HCT116 (cell line): ENCODE measurements at regions not wholly inside any gene's neighbourhood (a gene's known extent, or its start where the extent isn't known, plus 50 kb on each side); places are given as distances from the start of the nearest gene placed in this dataset.

Experiments used
- ATAC-seq: fragments of 200-7000 bp; cut with Tn5 transposase; 2 replicates; pipeline ENCODE4 v1.9.1; 2020; ENCODE audit warnings: mild to moderate bottlenecking, moderate library complexity
- BruUV-seq: library from RNA; stranded (reverse); fragments of 400-500 nt; replicated peaks from 2 replicates; lab custom pipeline; 2021; lab: Mats Ljungman, UMichigan
- CTCF ChIA-PET: fragments of 300-600 bp; sonication (Branson Sonifier 250); formaldehyde crosslinking; loops from one replicate; lab custom pipeline; 2021; ENCODE audit warnings: antibody characterized with exemption; lab: Charles Lee
- POLR2A ChIA-PET: fragments of 300-600, 350-600 bp; sonication (Branson Sonifier 250); formaldehyde crosslinking; loops from one replicate; lab custom pipeline; 2021; ENCODE audit warnings: antibody characterized with exemption; lab: Charles Lee
- RAD21 ChIA-PET, 2 experiments: fragments of 300-600 bp; sonication (Branson Sonifier 250); formaldehyde crosslinking; loops; one replicate each; lab custom pipeline; 2023; ENCODE audit warnings: low total read pairs in 2 of 2; ENCODE audit not compliant: uncharacterized antibody in 2 of 2, unreplicated experiment in 2 of 2, low non-redundant PET in 1 of 2; lab: Charles Lee
- DNase-seq: peaks from one replicate; pipeline ENCODE4 v3.0.0-alpha.2; 2010; ENCODE audit warnings: low read depth, low spot score
- H2AFZ ChIP-seq: fragments of 200-600 bp; shearing (Covaris generic), sonication (generic); 2 replicates; pipeline ENCODE4 v1.6.1; 2017; ENCODE audit warnings: low read depth, mixed run types, mixed read lengths, antibody characterized with exemption, low read length; ENCODE audit not compliant: poor library complexity, severe bottlenecking
- H3K27ac ChIP-seq: 2 replicates; pipeline ENCODE4 v1.5.1; 2012; ENCODE audit warnings: low read depth, low read length
- H3K27me3 ChIP-seq: fragments of 200-600 bp; sonication (generic); 2 replicates; pipeline ENCODE4 v1.6.1; 2016; ENCODE audit warnings: mixed run types, low read length, mixed read lengths; ENCODE audit not compliant: insufficient read depth
- H3K36me3 ChIP-seq, 2 experiments: fragments of 200-500 bp in 1 of 2; fragments of 200-600 bp in 1 of 2; sonication (Bioruptor generic) in 1 of 2; sonication (generic) in 1 of 2; 2 replicates each; pipeline versions ENCODE4 v1.5.1 to v1.6.1; 2014 to 2016; ENCODE audit warnings: low read length in 2 of 2, inconsistent platforms in 1 of 2, mixed read lengths in 1 of 2, mixed run types in 1 of 2; ENCODE audit not compliant: insufficient read depth in 2 of 2, control insufficient read depth in 1 of 2
- H3K4me1 ChIP-seq, 2 experiments: fragments of 200-600 bp in 1 of 2; sonication (generic) in 1 of 2; 2 replicates each; pipeline versions ENCODE4 v1.5.1 to v1.6.1; 2012 to 2017; ENCODE audit warnings: low read length in 2 of 2, inconsistent platforms in 1 of 2, mild to moderate bottlenecking in 1 of 2, mixed read lengths in 1 of 2, mixed run types in 1 of 2, moderate library complexity in 1 of 2; ENCODE audit not compliant: insufficient read depth in 2 of 2, control insufficient read depth in 1 of 2
- H3K4me2 ChIP-seq: fragments of 200-600 bp; sonication (generic); 2 replicates; pipeline ENCODE4 v1.6.1; 2017; ENCODE audit warnings: mixed run types, low read length, mixed read lengths
- H3K4me3 ChIP-seq, 2 experiments: fragments of 200-600 bp in 1 of 2; sonication (generic) in 1 of 2; replicated peaks in 1 of 2; 2 replicates each; pipeline ENCODE4 v1.5.1; 2011 to 2016; ENCODE audit warnings: low read length in 2 of 2, control low read depth in 1 of 2, low read depth in 1 of 2, mild to moderate bottlenecking in 1 of 2, mixed read lengths in 1 of 2, mixed run types in 1 of 2
- H3K79me2 ChIP-seq: fragments of 200-600 bp; sonication (generic); 2 replicates; pipeline ENCODE4 v1.6.1; 2017; ENCODE audit warnings: mild to moderate bottlenecking, mixed run types, low read length, moderate library complexity, mixed read lengths; ENCODE audit not compliant: insufficient read depth
- H3K9ac ChIP-seq: fragments of 200-600 bp; sonication (generic); 2 replicates; pipeline ENCODE4 v1.6.1; 2016; ENCODE audit warnings: low read length, mixed read lengths
- H3K9me2 ChIP-seq: fragments of 200-600 bp; sonication (generic), shearing (Covaris generic); 2 replicates; pipeline ENCODE4 v1.6.1; 2017; ENCODE audit warnings: mixed run types, mild to moderate bottlenecking, moderate library complexity; ENCODE audit not compliant: insufficient read depth
- H3K9me3 ChIP-seq, 2 experiments: fragments of 200-500 bp in 1 of 2; fragments of 200-600 bp in 1 of 2; sonication (Bioruptor generic) in 1 of 2; sonication (generic) in 1 of 2; 2 replicates each; pipeline ENCODE4 v1.6.1; 2014 to 2017; ENCODE audit warnings: low read length in 2 of 2, mixed read lengths in 2 of 2, inconsistent platforms in 1 of 2, low read depth in 1 of 2, mild to moderate bottlenecking in 1 of 2, mixed run types in 1 of 2, moderate library complexity in 1 of 2; ENCODE audit not compliant: control insufficient read depth in 1 of 2, insufficient read depth in 1 of 2
- H4K20me1 ChIP-seq: fragments of 200-600 bp; sonication (generic), shearing (Covaris generic); 2 replicates; pipeline ENCODE4 v1.6.1; 2017; ENCODE audit warnings: mixed run types, mild to moderate bottlenecking, moderate library complexity; ENCODE audit not compliant: insufficient read depth
- ATF3 ChIP-seq: IDR thresholded peaks from 2 replicates; pipeline ENCODE4 v1.6.1; 2012
- CTCF ChIP-seq, 3 experiments: fragments of 200-600 bp in 1 of 3; sonication (generic) in 1 of 3; IDR thresholded peaks in 2 of 3; conservative IDR thresholded peaks in 1 of 3; 2 replicates each; pipeline ENCODE4 v1.5.1; 2012 to 2017; ENCODE audit warnings: low read depth in 2 of 3, low read length in 2 of 3, antibody characterized with exemption in 1 of 3, borderline replicate concordance in 1 of 3, control low read depth in 1 of 3, mild to moderate bottlenecking in 1 of 3, mixed read lengths in 1 of 3, mixed run types in 1 of 3, moderate library complexity in 1 of 3; ENCODE audit not compliant: insufficient read depth in 1 of 3
- ELF1 ChIP-seq: IDR thresholded peaks from 2 replicates; pipeline ENCODE4 v1.6.1; 2012; ENCODE audit warnings: low read depth, borderline replicate concordance
- EZH2 ChIP-seq: fragments of 200-600 bp; sonication (generic); IDR thresholded peaks from 2 replicates; pipeline ENCODE4 v1.6.1; 2017; ENCODE audit warnings: antibody characterized with exemption, mixed run types
- EZH2phosphoT487 ChIP-seq: fragments of 200-600 bp; IDR thresholded peaks from 2 replicates; pipeline ENCODE4 v1.6.1; 2018; ENCODE audit warnings: antibody characterized with exemption, borderline replicate concordance
- JUND ChIP-seq: IDR thresholded peaks from 2 replicates; pipeline ENCODE4 v1.6.1; 2012
- RAD21 ChIP-seq: IDR thresholded peaks from 2 replicates; pipeline ENCODE4 v1.6.1; 2012; ENCODE audit warnings: low read depth, mild to moderate bottlenecking
- REST ChIP-seq: IDR thresholded peaks from 2 replicates; pipeline ENCODE4 v1.6.1; 2012; ENCODE audit warnings: low read depth
- YY1 ChIP-seq: IDR thresholded peaks from 2 replicates; pipeline ENCODE4 v1.6.1; 2011; ENCODE audit warnings: low read length, low read depth, moderate library complexity, mild to moderate bottlenecking; ENCODE audit not compliant: insufficient replicate concordance; ENCODE audit errors: extremely low read depth
- intact Hi-C: fragments of 100-400 bp; cut with micrococcal nuclease; formaldehyde crosslinking; loops from 2 replicates; pipeline ENCODE4 v1.10.0; 2022

GRCh38 chr6:166223079-166223478, 55.4 kb upstream of the TBXT start:
- Histone ChIP-seq H3K27ac (no peak overlapping the region), H3K79me2 (no peaks in the 10 kb centered on the region), H3K9ac (no peak overlapping the region), H2AFZ (no peak overlapping the region), H3K4me2 (no peak overlapping the region), H3K27me3 (peaks cover 7% of the 10 kb centered on the region; the same call in 1 of the 2 replicates), H3K36me3 (no peaks in the 10 kb centered on the region), H4K20me1 (no peaks in the 10 kb centered on the region), H3K9me3 (no peaks in the 10 kb centered on the region), H3K4me1 (peaks cover 7 to 9% of the 10 kb centered on the region in 2 experiments; a peak in 3 of 4 replicates), H3K9me2 (no peaks in the 10 kb centered on the region), H3K4me3 (no peak overlapping the region)
- intact Hi-C loops: no loop called here
- no TSS peak for BruUV-seq
- CTCF ChIA-PET: no interaction called here
- DNase-seq: no peak
- peak; percentile 58 for ATAC-seq
- POLR2A ChIA-PET: no interaction called here
- TF ChIP-seq JUND (no peak), RAD21 (no peak), ATF3 (no peak), ELF1 (no peak), CTCF (IDR thresholded peaks at IDR 0.05 in 2 of 3, conservative IDR thresholded peaks at IDR 0.05 in 1 of 3; ENCODE audit: borderline replicate concordance in 1 of 3, insufficient read depth in 1 of 3, low read depth in 2 of 3, low read length in 2 of 3) (no peak), EZH2phosphoT487 (no peak), REST (no peak), EZH2 (no peak), YY1 (no peak)
- RAD21 ChIA-PET: no interaction called here
